H9 (cell line): ENCODE measurements at regions not wholly inside any gene's neighbourhood (a gene's known extent, or its start where the extent isn't known, plus 50 kb on each side); places are given as distances from the start of the nearest gene placed in this dataset.

Experiments
- DNase-seq: peaks from one replicate; pipeline ENCODE4 v3.0.0-alpha.2; 2017
- H2AFZ ChIP-seq: one replicate; pipeline ENCODE4 v1.6.1; 2013; ENCODE audit warnings: mild to moderate bottlenecking, low read length, control low read depth, moderate library complexity
- H2AK5ac ChIP-seq: 2 replicates; pipeline ENCODE4 v1.6.1; 2013; ENCODE audit warnings: low read length, control low read depth, mixed read lengths; ENCODE audit not compliant: insufficient read length
- H2BK120ac ChIP-seq: one replicate; pipeline ENCODE4 v1.6.1; 2013; ENCODE audit warnings: low read depth, mild to moderate bottlenecking, low read length, control low read depth, inconsistent platforms; ENCODE audit not compliant: poor library complexity, severe bottlenecking
- H2BK12ac ChIP-seq: 2 replicates; pipeline ENCODE4 v1.6.1; 2013; ENCODE audit warnings: low read length, control low read depth, mixed read lengths, low read depth; ENCODE audit not compliant: insufficient read length
- H2BK15ac ChIP-seq: 2 replicates; pipeline ENCODE4 v1.6.1; 2013; ENCODE audit warnings: low read depth, low read length, control low read depth
- H2BK20ac ChIP-seq: one replicate; pipeline ENCODE4 v1.6.1; 2013; ENCODE audit warnings: low read depth, mild to moderate bottlenecking, low read length, control low read depth, inconsistent platforms; ENCODE audit not compliant: poor library complexity, severe bottlenecking
- H2BK5ac ChIP-seq: 2 replicates; pipeline ENCODE4 v1.6.1; 2013; ENCODE audit warnings: low read length, control low read depth, mixed read lengths; ENCODE audit not compliant: insufficient read length
- H3K14ac ChIP-seq: 2 replicates; pipeline ENCODE4 v1.6.1; 2013; ENCODE audit warnings: low read length, control low read depth; ENCODE audit not compliant: insufficient read depth
- H3K18ac ChIP-seq: 2 replicates; pipeline ENCODE4 v1.6.1; 2013; ENCODE audit warnings: low read depth, mild to moderate bottlenecking, mixed read lengths, low read length, control low read depth; ENCODE audit not compliant: insufficient read length
- H3K23ac ChIP-seq: 2 replicates; pipeline ENCODE4 v1.6.1; 2013; ENCODE audit warnings: low read length, control low read depth, mixed read lengths, low read depth; ENCODE audit not compliant: insufficient read length
- H3K23me2 ChIP-seq: 2 replicates; pipeline ENCODE4 v1.6.1; 2013; ENCODE audit warnings: low read depth, mild to moderate bottlenecking, mixed read lengths, low read length, control low read depth; ENCODE audit not compliant: insufficient read length, poor library complexity, severe bottlenecking
- H3K27ac ChIP-seq: 2 replicates; pipeline ENCODE4 v1.5.1; 2013; ENCODE audit warnings: low read length, control low read depth, mixed read lengths, low read depth; ENCODE audit not compliant: insufficient read length
- H3K27me3 ChIP-seq: 2 replicates; pipeline ENCODE4 v1.6.1; 2013; ENCODE audit warnings: low read length, control low read depth, inconsistent platforms; ENCODE audit not compliant: insufficient read depth
- H3K4ac ChIP-seq: 2 replicates; pipeline ENCODE4 v1.6.1; 2013; ENCODE audit warnings: low read depth, mild to moderate bottlenecking, control low read depth, inconsistent platforms, low read length, moderate library complexity
- H3K4me1 ChIP-seq: 2 replicates; pipeline ENCODE4 v1.6.1; 2013; ENCODE audit warnings: low read length, control low read depth, inconsistent platforms; ENCODE audit not compliant: insufficient read depth
- H3K4me2 ChIP-seq: 2 replicates; pipeline ENCODE4 v1.6.1; 2013; ENCODE audit warnings: low read length, control low read depth, mixed read lengths; ENCODE audit not compliant: insufficient read length, insufficient read depth
- H3K56ac ChIP-seq: 2 replicates; pipeline ENCODE4 v1.6.1; 2013; ENCODE audit warnings: low read depth, mild to moderate bottlenecking, mixed read lengths, low read length, control low read depth; ENCODE audit not compliant: insufficient read length
- H3K79me1 ChIP-seq: 2 replicates; pipeline ENCODE4 v1.6.1; 2013; ENCODE audit warnings: low read depth, mild to moderate bottlenecking, moderate library complexity, low read length, control low read depth, inconsistent platforms; ENCODE audit not compliant: insufficient read depth, poor library complexity, severe bottlenecking
- H3K79me2 ChIP-seq: 2 replicates; pipeline ENCODE4 v1.6.1; 2013; ENCODE audit warnings: low read length, control low read depth, inconsistent platforms; ENCODE audit not compliant: insufficient read depth
- H3K9ac ChIP-seq: 2 replicates; pipeline ENCODE4 v1.6.1; 2013; ENCODE audit warnings: low read length, control low read depth, mixed read lengths; ENCODE audit not compliant: insufficient read length; ENCODE audit errors: extremely low read depth
- H3K9me3 ChIP-seq: one replicate; pipeline ENCODE4 v1.6.1; 2013; ENCODE audit warnings: low read depth, low read length, inconsistent platforms; ENCODE audit not compliant: control insufficient read depth
- H3T11ph ChIP-seq: one replicate; pipeline ENCODE4 v1.6.1; 2013; ENCODE audit warnings: mild to moderate bottlenecking, low read length, control low read depth, inconsistent platforms
- H4K20me1 ChIP-seq: one replicate; pipeline ENCODE4 v1.6.1; 2013; ENCODE audit not compliant: control insufficient read depth, insufficient read length, insufficient read depth
- H4K5ac ChIP-seq: 2 replicates; pipeline ENCODE4 v1.6.1; 2013; ENCODE audit warnings: low read depth, mild to moderate bottlenecking, mixed read lengths, low read length, control low read depth; ENCODE audit not compliant: insufficient read length
- H4K8ac ChIP-seq: replicated peaks from 2 replicates; pipeline ENCODE4 v1.6.1; 2013; ENCODE audit warnings: low read length, control low read depth, mixed read lengths, low read depth; ENCODE audit not compliant: insufficient read length
- H4K91ac ChIP-seq: 2 replicates; pipeline ENCODE4 v1.6.1; 2013; ENCODE audit warnings: low read depth, mild to moderate bottlenecking, moderate library complexity, mixed read lengths, low read length, control low read depth; ENCODE audit not compliant: insufficient read length
- H3K27ac Mint-ChIP-seq, 3 experiments: 2 replicates in 2 of 3; 3 replicates in 1 of 3; pipeline ENCODE4 v1.8.0; 2020 to 2021; ENCODE audit warnings: mixed read lengths in 3 of 3, mild to moderate bottlenecking in 1 of 3, moderate library complexity in 1 of 3
- H3K27me3 Mint-ChIP-seq: 2 replicates; pipeline ENCODE4 v1.8.0; 2021; ENCODE audit warnings: low read depth, mild to moderate bottlenecking, moderate library complexity, mixed read lengths
- H3K36me3 Mint-ChIP-seq, 3 experiments: 2 replicates in 2 of 3; 3 replicates in 1 of 3; pipeline ENCODE4 v1.8.0; 2020 to 2021; ENCODE audit warnings: low read depth in 3 of 3, mixed read lengths in 3 of 3; ENCODE audit not compliant: insufficient read depth in 1 of 3
- H3K4me1 Mint-ChIP-seq, 2 experiments: 2 replicates each; pipeline ENCODE4 v1.8.0; 2020; ENCODE audit warnings: mixed read lengths in 2 of 2
- H3K4me3 Mint-ChIP-seq, 2 experiments: 2 replicates in 1 of 2; 3 replicates in 1 of 2; pipeline ENCODE4 v1.8.0; 2020 to 2021; ENCODE audit warnings: mild to moderate bottlenecking in 2 of 2, mixed read lengths in 2 of 2, moderate library complexity in 1 of 2
- H3K9me3 Mint-ChIP-seq, 2 experiments: 2 replicates in 1 of 2; 3 replicates in 1 of 2; pipeline ENCODE4 v1.8.0; 2020; ENCODE audit warnings: mild to moderate bottlenecking in 2 of 2, mixed read lengths in 2 of 2, moderate library complexity in 1 of 2
- CTCF ChIP-seq: fragments of 200-600 bp; sonication (generic); conservative IDR thresholded peaks from 3 replicates; pipeline ENCODE4 v1.8.0; 2021; ENCODE audit warnings: antibody characterized with exemption, mild to moderate bottlenecking
- WGBS: extraction: QIAGEN DNeasy Blood & Tissue Kit; methylation state at CpG from one replicate; pipeline ENCODE4 v1.1.7; 2013; ENCODE audit warnings: missing lambda C conversion rate, low lambda C conversion rate, mixed read lengths; ENCODE audit not compliant: insufficient read length; ENCODE audit errors: extremely low coverage; 5-methylcytosine and 5-hydroxymethylcytosine counted together

DNA sequence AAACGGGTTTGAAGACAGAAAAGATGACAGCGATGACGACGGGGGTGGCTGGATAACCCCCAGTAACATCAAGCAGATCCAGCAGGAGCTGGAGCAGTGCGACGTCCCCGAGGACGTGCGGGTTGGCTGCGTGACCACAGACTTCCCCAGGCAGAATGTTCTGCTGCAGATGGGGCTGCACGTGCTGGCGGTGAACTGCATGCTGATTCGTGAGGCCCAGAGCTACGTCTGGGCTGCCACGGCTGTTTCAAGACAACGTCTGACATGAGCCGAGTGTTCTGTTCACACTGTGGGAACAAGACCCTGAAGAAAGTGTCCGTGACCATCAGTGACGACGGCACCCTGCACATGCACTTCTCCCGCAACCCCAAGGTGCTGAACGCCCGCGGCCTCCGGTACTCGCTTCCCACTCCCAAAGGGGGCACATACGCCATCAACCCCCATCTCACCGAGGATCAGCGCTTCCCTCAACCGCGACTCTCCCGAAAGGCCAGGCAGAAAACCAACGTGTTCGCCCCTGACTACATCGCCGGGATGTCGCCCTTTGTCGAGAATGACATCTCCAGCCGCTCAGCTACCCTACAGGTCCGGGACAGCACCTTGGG lies 319.2 kb upstream of the SLC7A11 start:
- no peak overlapping the region for H4K8ac ChIP-seq
- no peak overlapping the region for H3K27ac ChIP-seq
- no peak overlapping the region for H2AFZ ChIP-seq
- H4K20me1 ChIP-seq, result no peaks in the 10 kb centered on the region
- no peak overlapping the region for H3K56ac ChIP-seq
- no peak overlapping the region for H3K9ac ChIP-seq
- no peak overlapping the region for H3K14ac ChIP-seq
- no peak overlapping the region for H2BK5ac ChIP-seq
- TF ChIP-seq CTCF, result no peak
- no peak overlapping the region for H3K4me2 ChIP-seq
- Mint-ChIP-seq H3K9me3 (peaks cover 0 to 3% of the 10 kb centered on the region in 2 experiments; a peak in 2 of 5 replicates), H3K4me1 (no peaks in the 10 kb centered on the region; a peak in 1 of 4 replicates), H3K27ac (no peak overlapping the region), H3K36me3 (peaks cover 0 to 4% (median 2%) of the 10 kb centered on the region in 3 experiments; a peak in 3 of 7 replicates), H3K4me3 (no peak overlapping the region), H3K27me3 (no peaks in the 10 kb centered on the region)
- no CpG with 5 or more reads among the region's 40 CpGs for WGBS
- no peak for DNase-seq
- no peak overlapping the region for H2BK12ac ChIP-seq
- no peak overlapping the region for H4K91ac ChIP-seq
- no peaks in the 10 kb centered on the region for H3K4me1 ChIP-seq
- no peak overlapping the region for H3K18ac ChIP-seq
- H3K23me2 ChIP-seq, result no peaks in the 10 kb centered on the region
- H3K79me1 ChIP-seq, result no peaks in the 10 kb centered on the region
- no peak overlapping the region for H2AK5ac ChIP-seq
- H3K4ac ChIP-seq, result no peak overlapping the region
- no peak overlapping the region for H2BK15ac ChIP-seq
- H4K5ac ChIP-seq, result no peak overlapping the region
- no peak overlapping the region for H3K23ac ChIP-seq
- H2BK20ac ChIP-seq, result no peak overlapping the region
- H3K79me2 ChIP-seq, result peaks cover 1% of the 10 kb centered on the region; the same call in 1 of the 2 replicates
- no peak overlapping the region for H3T11ph ChIP-seq
- H3K27me3 ChIP-seq, result no peaks in the 10 kb centered on the region
- H2BK120ac ChIP-seq, result no peak overlapping the region
- H3K9me3 ChIP-seq, result no peaks in the 10 kb centered on the region
